ENCODE measurements at regions not wholly inside any gene's neighbourhood (a gene's known extent, or its start where the extent isn't known, plus 50 kb on each side); places are given as distances from the start of the nearest gene placed in this dataset.

- H3K27me3 ChIP-seq (ENCODE audit: control insufficient read depth, extremely low read depth, insufficient read depth, low read length) = no peaks in the 10 kb centered on the region
- no peak overlapping the region for H2AFZ ChIP-seq (ENCODE audit: control insufficient read depth, low read length)
- DNase-seq (ENCODE audit: low read depth, low spot score) (no peak), FAIRE-seq (no peak)
- H3K4me2 ChIP-seq (ENCODE audit: control insufficient read depth, extremely low read depth, insufficient read depth, low read depth, low read length) = no peak overlapping the region
- dilution Hi-C loops (cut with MboI; ENCODE audit: extremely low pct_ligation_motif_present, low sequenced_read_pairs) = no loop called here
- H3K9me1 ChIP-seq (ENCODE audit: control insufficient read depth, extremely low read depth, insufficient read depth, low read length) = no peaks in the 10 kb centered on the region
- no peak overlapping the region for H3K27ac ChIP-seq (ENCODE audit: control insufficient read depth, insufficient read depth, low read length)
- H3K36me3 ChIP-seq (ENCODE audit: control insufficient read depth in 2 of 2, extremely low read depth in 1 of 2, insufficient read depth in 2 of 2, low read length in 2 of 2) = no peaks in the 10 kb centered on the region
- H3K9me3 ChIP-seq (ENCODE audit: control insufficient read depth, low read depth, low read length) = no peaks in the 10 kb centered on the region
- H3K4me3 ChIP-seq (ENCODE audit: control insufficient read depth in 2 of 3, extremely low read depth in 1 of 3, insufficient read depth in 2 of 3, low read depth in 1 of 3, low read length in 3 of 3) = no peak overlapping the region
- H3K4me1 ChIP-seq (ENCODE audit: control insufficient read depth, extremely low read depth, insufficient read depth, low read length) = no peaks in the 10 kb centered on the region
- no peak for TF ChIP-seq EZH2 (IDR thresholded peaks at IDR 0.05; ENCODE audit: low read length)
- TF ChIP-seq, protein P1, sequence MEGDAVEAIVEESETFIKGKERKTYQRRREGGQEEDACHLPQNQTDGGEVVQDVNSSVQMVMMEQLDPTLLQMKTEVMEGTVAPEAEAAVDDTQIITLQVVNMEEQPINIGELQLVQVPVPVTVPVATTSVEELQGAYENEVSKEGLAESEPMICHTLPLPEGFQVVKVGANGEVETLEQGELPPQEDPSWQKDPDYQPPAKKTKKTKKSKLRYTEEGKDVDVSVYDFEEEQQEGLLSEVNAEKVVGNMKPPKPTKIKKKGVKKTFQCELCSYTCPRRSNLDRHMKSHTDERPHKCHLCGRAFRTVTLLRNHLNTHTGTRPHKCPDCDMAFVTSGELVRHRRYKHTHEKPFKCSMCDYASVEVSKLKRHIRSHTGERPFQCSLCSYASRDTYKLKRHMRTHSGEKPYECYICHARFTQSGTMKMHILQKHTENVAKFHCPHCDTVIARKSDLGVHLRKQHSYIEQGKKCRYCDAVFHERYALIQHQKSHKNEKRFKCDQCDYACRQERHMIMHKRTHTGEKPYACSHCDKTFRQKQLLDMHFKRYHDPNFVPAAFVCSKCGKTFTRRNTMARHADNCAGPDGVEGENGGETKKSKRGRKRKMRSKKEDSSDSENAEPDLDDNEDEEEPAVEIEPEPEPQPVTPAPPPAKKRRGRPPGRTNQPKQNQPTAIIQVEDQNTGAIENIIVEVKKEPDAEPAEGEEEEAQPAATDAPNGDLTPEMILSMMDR (optimal IDR thresholded peaks at IDR 0.05 in 1 of 3, IDR thresholded peaks at IDR 0.05 in 1 of 3, conservative IDR thresholded peaks at IDR 0.05 in 1 of 3; ENCODE audit: extremely low read depth in 1 of 3, insufficient read depth in 2 of 3, low read length in 3 of 3) = no peak
- H3K79me2 ChIP-seq (ENCODE audit: control insufficient read depth, insufficient read depth, low read length) = no peaks in the 10 kb centered on the region
- no peak overlapping the region for H3K9ac ChIP-seq (ENCODE audit: control insufficient read depth, extremely low read depth, insufficient read depth, low read length)
- no peaks in the 10 kb centered on the region for H4K20me1 ChIP-seq (ENCODE audit: control insufficient read depth, extremely low read depth, insufficient read depth, low read length)
These were observed 511.3 kb upstream of the WWC1 start for GRCh38 chr5:167780177-167780576.

DNA sequence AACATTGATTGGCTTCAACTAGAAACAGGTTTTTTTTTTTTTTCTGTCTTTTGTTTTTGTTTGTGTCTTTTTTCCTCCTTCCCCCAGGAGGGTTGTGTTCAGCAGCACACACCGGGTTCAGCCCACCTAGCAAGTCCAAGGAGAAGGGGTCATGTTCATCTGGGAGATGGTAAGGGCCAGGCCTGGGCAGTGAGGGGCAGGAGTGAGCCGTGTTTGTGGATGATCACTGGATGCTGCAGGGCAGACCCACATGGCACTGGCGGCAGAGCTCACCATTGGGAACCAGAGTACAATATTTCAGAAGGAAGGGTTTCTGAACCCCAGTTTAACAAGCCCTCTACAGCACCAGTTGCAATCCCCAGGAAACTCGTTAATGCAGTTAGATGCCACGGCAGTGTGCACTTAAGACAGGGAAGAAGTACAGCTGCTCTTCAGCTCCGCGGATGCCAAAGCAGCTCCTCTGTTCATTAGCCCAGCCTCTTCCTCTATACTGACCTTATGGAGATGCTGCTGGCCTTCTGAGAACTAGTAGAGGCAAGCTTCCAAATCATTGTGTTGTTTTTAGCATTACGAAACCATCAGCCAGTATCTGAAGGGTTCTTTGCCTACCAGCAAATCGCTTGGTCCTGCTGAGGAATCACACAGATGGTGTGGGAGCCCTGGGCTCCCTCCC is 508.2 kb upstream of the WWC1 start:
- no peak overlapping the region for H3K4me3 ChIP-seq (ENCODE audit: control insufficient read depth in 2 of 3, extremely low read depth in 1 of 3, insufficient read depth in 2 of 3, low read depth in 1 of 3, low read length in 3 of 3)
- FAIRE-seq (no peak), DNase-seq (ENCODE audit: low read depth, low spot score) (no peak)
- no peak overlapping the region for H3K9ac ChIP-seq (ENCODE audit: control insufficient read depth, extremely low read depth, insufficient read depth, low read length)
- H3K4me2 ChIP-seq (ENCODE audit: control insufficient read depth, extremely low read depth, insufficient read depth, low read depth, low read length) = no peak overlapping the region
- H3K79me2 ChIP-seq (ENCODE audit: control insufficient read depth, insufficient read depth, low read length) = no peaks in the 10 kb centered on the region
- no peaks in the 10 kb centered on the region for H3K36me3 ChIP-seq (ENCODE audit: control insufficient read depth in 2 of 2, extremely low read depth in 1 of 2, insufficient read depth in 2 of 2, low read length in 2 of 2)
- TF ChIP-seq EZH2 (IDR thresholded peaks at IDR 0.05; ENCODE audit: low read length) = no peak
- TF ChIP-seq, protein P1 (optimal IDR thresholded peaks at IDR 0.05 in 1 of 3, IDR thresholded peaks at IDR 0.05 in 1 of 3, conservative IDR thresholded peaks at IDR 0.05 in 1 of 3; ENCODE audit: extremely low read depth in 1 of 3, insufficient read depth in 2 of 3, low read length in 3 of 3) = no peak
- no peaks in the 10 kb centered on the region for H4K20me1 ChIP-seq (ENCODE audit: control insufficient read depth, extremely low read depth, insufficient read depth, low read length)
- no peaks in the 10 kb centered on the region for H3K9me1 ChIP-seq (ENCODE audit: control insufficient read depth, extremely low read depth, insufficient read depth, low read length)
- no peaks in the 10 kb centered on the region for H3K27me3 ChIP-seq (ENCODE audit: control insufficient read depth, extremely low read depth, insufficient read depth, low read length)
- H3K9me3 ChIP-seq (ENCODE audit: control insufficient read depth, low read depth, low read length) = no peaks in the 10 kb centered on the region
- H2AFZ ChIP-seq (ENCODE audit: control insufficient read depth, low read length) = no peak overlapping the region
- dilution Hi-C loops (cut with MboI; ENCODE audit: extremely low pct_ligation_motif_present, low sequenced_read_pairs) = no loop called here
- H3K27ac ChIP-seq (ENCODE audit: control insufficient read depth, insufficient read depth, low read length) = no peak overlapping the region
- no peaks in the 10 kb centered on the region for H3K4me1 ChIP-seq (ENCODE audit: control insufficient read depth, extremely low read depth, insufficient read depth, low read length)

Data from keratinocyte (primary cell).